IMR-90 (cell line): ENCODE measurements at regions not wholly inside any gene's neighbourhood (a gene's known extent, or its start where the extent isn't known, plus 50 kb on each side); places are given as distances from the start of the nearest gene placed in this dataset.

Source experiments
- ATAC-seq: fragments of 200-7000 bp; cut with Tn5 transposase; 2 replicates; pipeline ENCODE4 v1.9.1; 2020; ENCODE audit warnings: low read depth, mild to moderate bottlenecking, moderate library complexity
- BruUV-seq: library from RNA; stranded (reverse); fragments of 400-500 nt; replicated peaks from 2 replicates; lab custom pipeline; 2021; lab: Mats Ljungman, UMichigan
- CTCF ChIA-PET: fragments of 300-600 bp; formaldehyde crosslinking; extraction: SDS; loops from one replicate; lab custom pipeline; 2021; ENCODE audit warnings: antibody characterized with exemption; lab: Yijun Ruan, JAX
- POLR2A ChIA-PET: fragments of 300-600 bp; sonication (Branson Sonifier 250); formaldehyde crosslinking; loops from one replicate; lab custom pipeline; 2022; ENCODE audit warnings: antibody characterized with exemption; ENCODE audit not compliant: unreplicated experiment; lab: Charles Lee
- DNase-seq: peaks from one replicate; pipeline ENCODE4 v3.0.0; 2013
- H2AFZ ChIP-seq: replicated peaks from 2 replicates; pipeline ENCODE3; 2013; ENCODE audit warnings: low read length, mild to moderate bottlenecking; ENCODE audit not compliant: poor library complexity
- H2AK5ac ChIP-seq: 2 replicates; pipeline ENCODE4 v1.6.1; 2013; ENCODE audit warnings: low read depth, low read length, inconsistent platforms
- H2AK9ac ChIP-seq: replicated peaks from 2 replicates; pipeline ENCODE3; 2013; ENCODE audit warnings: mild to moderate bottlenecking, low read depth, low read length, moderate library complexity; ENCODE audit not compliant: poor library complexity
- H2BK120ac ChIP-seq: 2 replicates; pipeline ENCODE4 v1.6.1; 2013; ENCODE audit warnings: low read depth, low read length, inconsistent platforms
- H2BK15ac ChIP-seq: 3 replicates; pipeline ENCODE4 v1.6.1; 2013; ENCODE audit warnings: low read depth, low read length, inconsistent platforms
- H2BK20ac ChIP-seq: 2 replicates; pipeline ENCODE4 v1.6.1; 2013; ENCODE audit warnings: low read depth, mild to moderate bottlenecking, inconsistent platforms, low read length, moderate library complexity
- H2BK5ac ChIP-seq: 2 replicates; pipeline ENCODE4 v1.6.1; 2013; ENCODE audit warnings: mild to moderate bottlenecking, low read depth, low read length, inconsistent platforms; ENCODE audit not compliant: poor library complexity, severe bottlenecking
- H3K14ac ChIP-seq: replicated peaks from 2 replicates; pipeline ENCODE4 v1.6.1; 2013; ENCODE audit warnings: low read depth, low read length, inconsistent platforms
- H3K18ac ChIP-seq: 2 replicates; pipeline ENCODE4 v1.6.1; 2013; ENCODE audit warnings: low read depth, low read length, control low read depth
- H3K23ac ChIP-seq: 2 replicates; pipeline ENCODE4 v1.6.1; 2013; ENCODE audit warnings: low read depth, low read length, inconsistent platforms
- H3K27ac ChIP-seq: 2 replicates; pipeline ENCODE4 v1.5.1; 2013; ENCODE audit warnings: mild to moderate bottlenecking, control low read depth, low read length; ENCODE audit not compliant: insufficient read depth
- H3K27me3 ChIP-seq: 2 replicates; pipeline ENCODE4 v1.6.1; 2013; ENCODE audit warnings: low read length; ENCODE audit not compliant: control insufficient read depth, insufficient read depth
- H3K36me3 ChIP-seq: 2 replicates; pipeline ENCODE4 v1.6.1; 2013; ENCODE audit warnings: low read length, mixed read lengths; ENCODE audit not compliant: control insufficient read depth, insufficient read depth
- H3K4ac ChIP-seq: 2 replicates; pipeline ENCODE4 v1.6.1; 2013; ENCODE audit warnings: low read depth, low read length, inconsistent platforms
- H3K4me1 ChIP-seq: 2 replicates; pipeline ENCODE4 v1.6.1; 2013; ENCODE audit warnings: low read length, mixed read lengths; ENCODE audit not compliant: control insufficient read depth, insufficient read depth
- H3K4me2 ChIP-seq: 2 replicates; pipeline ENCODE4 v1.6.1; 2013; ENCODE audit warnings: low read depth, mild to moderate bottlenecking, control low read depth, low read length, moderate library complexity
- H3K4me3 ChIP-seq: 2 replicates; pipeline ENCODE4 v1.5.1; 2013; ENCODE audit warnings: low read depth, mild to moderate bottlenecking, control low read depth, low read length, moderate library complexity; ENCODE audit not compliant: insufficient read depth
- H3K56ac ChIP-seq: 2 replicates; pipeline ENCODE4 v1.6.1; 2013; ENCODE audit warnings: low read length, inconsistent platforms; ENCODE audit not compliant: insufficient read depth; ENCODE audit errors: extremely low read depth
- H3K79me1 ChIP-seq, 2 experiments: 2 replicates each; pipeline ENCODE4 v1.6.1; 2013; ENCODE audit warnings: low read length in 2 of 2, inconsistent platforms in 1 of 2, low read depth in 1 of 2
- H3K9ac ChIP-seq: 2 replicates; pipeline ENCODE4 v1.6.1; 2013; ENCODE audit warnings: low read depth, low read length, control low read depth
- H3K9me1 ChIP-seq: 2 replicates; pipeline ENCODE4 v1.6.1; 2013; ENCODE audit warnings: low read length, inconsistent platforms; ENCODE audit not compliant: insufficient read depth
- H3K9me3 ChIP-seq: 2 replicates; pipeline ENCODE4 v1.6.1; 2013; ENCODE audit warnings: low read length; ENCODE audit not compliant: control insufficient read depth, insufficient read depth
- H4K20me1 ChIP-seq: 2 replicates; pipeline ENCODE4 v1.6.1; 2013; ENCODE audit warnings: low read length, inconsistent platforms; ENCODE audit not compliant: insufficient read depth
- H4K5ac ChIP-seq: 2 replicates; pipeline ENCODE4 v1.6.1; 2013; ENCODE audit warnings: mild to moderate bottlenecking, low read depth, low read length, control low read depth
- H4K8ac ChIP-seq, 2 experiments: 2 replicates each; pipeline ENCODE4 v1.6.1; 2013; ENCODE audit warnings: low read depth in 2 of 2, low read length in 2 of 2, control low read depth in 1 of 2, inconsistent platforms in 1 of 2
- H4K91ac ChIP-seq: 2 replicates; pipeline ENCODE4 v1.6.1; 2013; ENCODE audit warnings: low read depth, low read length, inconsistent platforms; ENCODE audit not compliant: insufficient read depth
- ELK1 ChIP-seq: fragments of 150-350 bp; IDR thresholded peaks from 2 replicates; pipeline ENCODE4 v1.6.1; 2016; ENCODE audit warnings: low read depth, mild to moderate bottlenecking, low read length, moderate library complexity, borderline replicate concordance
- MAFK ChIP-seq: IDR thresholded peaks from 2 replicates; pipeline ENCODE4 v1.6.1; 2012; ENCODE audit warnings: low read depth, low read length, improper control_type of control experiment
- MXI1 ChIP-seq: IDR thresholded peaks from 2 replicates; pipeline ENCODE4 v1.6.1; 2012; ENCODE audit warnings: low read depth, mild to moderate bottlenecking, low read length, moderate library complexity, borderline replicate concordance
- POLR2A ChIP-seq: IDR thresholded peaks from 2 replicates; pipeline ENCODE4 v1.6.1; 2012; ENCODE audit warnings: mild to moderate bottlenecking, low read depth, low read length
- dilution Hi-C: fragments of 300-500 bp; cut with HindIII; formaldehyde crosslinking; loops from one replicate; pipeline ENCODE4 v1.14.3; 2018; ENCODE audit warnings: low sequenced_read_pairs; ENCODE audit not compliant: unreplicated experiment
- in situ Hi-C: fragments of 300-500 bp; cut with MboI; formaldehyde crosslinking; loops from 3 replicates; pipeline ENCODE4 v1.14.3; 2019; ENCODE audit warnings: low sequenced_read_pairs, inconsistent platforms, mixed read lengths
- intact Hi-C: fragments of 100-400 bp; cut with micrococcal nuclease; formaldehyde crosslinking; loops from 2 replicates; pipeline ENCODE4 v1.10.0; 2022

- intact Hi-C loops (no loop called here), dilution Hi-C loops (no loop called here), in situ Hi-C loops (no loop called here)
- H3K4ac ChIP-seq: no peak overlapping the region
- no peak overlapping the region for H4K91ac ChIP-seq
- H3K23ac ChIP-seq: no peak overlapping the region
- H3K4me2 ChIP-seq: no peak overlapping the region
- H3K14ac ChIP-seq: no peak overlapping the region
- H3K79me1 ChIP-seq: no peaks in the 10 kb centered on the region
- TF ChIP-seq ELK1 (no peak), MAFK (no peak), MXI1 (no peak), POLR2A (no peak)
- no peak overlapping the region for H2BK15ac ChIP-seq
- CTCF ChIA-PET: no interaction called here
- H2BK20ac ChIP-seq: no peak overlapping the region
- H3K9me1 ChIP-seq: no peaks in the 10 kb centered on the region
- DNase-seq (no peak), ATAC-seq (no peak)
- no peak overlapping the region for H2AK5ac ChIP-seq
- H3K9ac ChIP-seq: no peak overlapping the region
- no peak overlapping the region for H2BK5ac ChIP-seq
- H3K4me1 ChIP-seq: no peaks in the 10 kb centered on the region
- no TSS peak for BruUV-seq
- no peak overlapping the region for H2BK120ac ChIP-seq
- no peak overlapping the region for H3K27ac ChIP-seq
- H3K9me3 ChIP-seq: peaks cover 4% of the 10 kb centered on the region; the same call in 1 of the 2 replicates
- no peak overlapping the region for H2AFZ ChIP-seq
- H4K20me1 ChIP-seq: no peaks in the 10 kb centered on the region
- POLR2A ChIA-PET: no interaction called here
- no peak overlapping the region for H3K18ac ChIP-seq
- H3K4me3 ChIP-seq: no peak overlapping the region
- H2AK9ac ChIP-seq: no peak overlapping the region
- no peak overlapping the region for H4K5ac ChIP-seq
- H3K56ac ChIP-seq: no peak overlapping the region
- no peaks in the 10 kb centered on the region for H3K27me3 ChIP-seq
- H4K8ac ChIP-seq: no peak overlapping the region
- H3K36me3 ChIP-seq: no peaks in the 10 kb centered on the region
Observed at GRCh38 chr2:184372484-184372883, 225.8 kb upstream of the ZNF804A start.
